Endothelial cell of umbilical vein (primary cell): ENCODE measurements at regions not wholly inside any gene's neighbourhood (a gene's known extent, or its start where the extent isn't known, plus 50 kb on each side); places are given as distances from the start of the nearest gene placed in this dataset.
"Not testable (repeated sequence)": the region's sequence is repeated elsewhere in the genome, so short reads cannot be mapped to it uniquely, and the experiment has no call there.

Experiments
- BruUV-seq: library from RNA; stranded (reverse); fragments of 400-500 nt; replicated peaks from 2 replicates; lab custom pipeline; 2021; lab: Mats Ljungman, UMichigan
- CTCF ChIA-PET: fragments of 300-600, 350-600 bp; sonication (Branson Sonifier 250); formaldehyde crosslinking; loops from one replicate; lab custom pipeline; 2021; ENCODE audit warnings: antibody characterized with exemption, inconsistent platforms; lab: Charles Lee
- POLR2A ChIA-PET: fragments of 300-600, 350-600 bp; sonication (Branson Sonifier 250); formaldehyde crosslinking; loops from one replicate; lab custom pipeline; 2021; ENCODE audit warnings: antibody characterized with exemption, inconsistent platforms; lab: Charles Lee
- DNase-seq: peaks from one replicate; pipeline ENCODE4 v3.0.0-alpha.2; 2011; ENCODE audit warnings: low read depth, low spot score
- FAIRE-seq: peaks from 2 replicates; lab custom pipeline; 2011; peaks lifted over from hg19 to GRCh38; lab: Jason Lieb, UNC
- H2AFZ ChIP-seq: 2 replicates; pipeline ENCODE4 v1.6.0; 2012; ENCODE audit warnings: low read depth, low read length, control low read depth, inconsistent platforms
- H3K27ac ChIP-seq: 2 replicates; pipeline ENCODE4 v1.5.1; 2011; ENCODE audit warnings: low read depth, mild to moderate bottlenecking, control low read depth, low read length, moderate library complexity; ENCODE audit not compliant: insufficient read depth
- H3K27me3 ChIP-seq, 2 experiments: 2 replicates each; pipeline versions ENCODE4 v1.6.0 to v1.6.1; 2011; ENCODE audit warnings: low read length in 2 of 2, mixed read lengths in 1 of 2; ENCODE audit not compliant: control insufficient read depth in 2 of 2, insufficient read depth in 2 of 2
- H3K36me3 ChIP-seq, 2 experiments: 2 replicates in 1 of 2; 3 replicates in 1 of 2; pipeline ENCODE4 v1.5.1; 2011; ENCODE audit warnings: low read length in 2 of 2, mild to moderate bottlenecking in 1 of 2, moderate library complexity in 1 of 2; ENCODE audit not compliant: control insufficient read depth in 2 of 2, insufficient read depth in 2 of 2; ENCODE audit errors: extremely low read depth in 1 of 2
- H3K4me1 ChIP-seq: 3 replicates; pipeline ENCODE4 v1.5.1; 2011; ENCODE audit warnings: mild to moderate bottlenecking, low read length; ENCODE audit not compliant: control insufficient read depth, insufficient read depth; ENCODE audit errors: extremely low read depth
- H3K4me2 ChIP-seq: 2 replicates; pipeline ENCODE4 v1.6.1; 2011; ENCODE audit warnings: low read length, control low read depth, mixed read lengths; ENCODE audit not compliant: insufficient read depth
- H3K4me3 ChIP-seq, 3 experiments: fragments of 200-600 bp in 1 of 3; sonication (generic), shearing (Covaris generic) in 1 of 3; replicated peaks in 1 of 3; 2 replicates each; pipeline ENCODE4 v1.5.1; 2011 to 2016; ENCODE audit warnings: control low read depth in 3 of 3, low read length in 3 of 3, mild to moderate bottlenecking in 2 of 3, inconsistent platforms in 1 of 3, low read depth in 1 of 3, moderate library complexity in 1 of 3; ENCODE audit not compliant: insufficient read depth in 1 of 3
- H3K79me2 ChIP-seq: 2 replicates; pipeline ENCODE4 v1.6.0; 2012; ENCODE audit warnings: low read length, inconsistent platforms; ENCODE audit not compliant: control insufficient read depth, insufficient read depth
- H3K9ac ChIP-seq: replicated peaks from 2 replicates; pipeline ENCODE3; 2011; ENCODE audit warnings: low read length, control low read depth; ENCODE audit not compliant: insufficient read depth; ENCODE audit errors: extremely low read depth
- H3K9me1 ChIP-seq: replicated peaks from 3 replicates; pipeline ENCODE4 v1.6.0; 2011; ENCODE audit warnings: mild to moderate bottlenecking, low read length; ENCODE audit not compliant: control insufficient read depth, insufficient read depth; ENCODE audit errors: extremely low read depth
- H3K9me3 ChIP-seq: replicated peaks from 2 replicates; pipeline ENCODE4 v1.5.1; 2012; ENCODE audit warnings: low read length, inconsistent platforms; ENCODE audit not compliant: control insufficient read depth, insufficient read depth
- H4K20me1 ChIP-seq: replicated peaks from 2 replicates; pipeline ENCODE3; 2011; ENCODE audit warnings: mild to moderate bottlenecking, low read length; ENCODE audit not compliant: control insufficient read depth, insufficient read depth; ENCODE audit errors: extremely low read depth
- EZH2 ChIP-seq: IDR thresholded peaks from 2 replicates; pipeline ENCODE4 v1.6.1; 2012; ENCODE audit warnings: borderline replicate concordance, low read depth, mild to moderate bottlenecking, moderate library complexity, low read length, inconsistent platforms; ENCODE audit not compliant: severe bottlenecking
- FOS ChIP-seq: IDR thresholded peaks from 2 replicates; pipeline ENCODE4 v1.6.1; 2011; ENCODE audit warnings: mild to moderate bottlenecking, low read length, moderate library complexity, borderline replicate concordance; ENCODE audit not compliant: insufficient read depth
- GATA2 ChIP-seq: IDR thresholded peaks from 2 replicates; pipeline ENCODE4 v1.7.0; 2011; ENCODE audit warnings: low read depth, mild to moderate bottlenecking, moderate library complexity, mixed read lengths, low read length; ENCODE audit not compliant: insufficient read length, insufficient read depth
- JUN ChIP-seq: IDR thresholded peaks from 2 replicates; pipeline ENCODE4 v1.6.1; 2011; ENCODE audit warnings: borderline replicate concordance, low read depth; ENCODE audit not compliant: insufficient read length, insufficient read depth
- MYC ChIP-seq: IDR thresholded peaks from one replicate; pipeline ENCODE4 v1.6.1; 2011; ENCODE audit warnings: mild to moderate bottlenecking, low read depth, low read length
- POLR2A ChIP-seq: IDR thresholded peaks from 2 replicates; pipeline ENCODE4 v1.6.1; 2012; ENCODE audit warnings: low read depth, mild to moderate bottlenecking, control low read depth, low read length
- POLR2AphosphoS5 ChIP-seq: IDR thresholded peaks from 2 replicates; pipeline ENCODE4 v1.6.1; 2012; ENCODE audit warnings: low read depth, mild to moderate bottlenecking, control low read depth, low read length, moderate library complexity; ENCODE audit not compliant: insufficient read depth
- dilution Hi-C: fragments of 300-500 bp; cut with MboI; formaldehyde crosslinking; loops from one replicate; pipeline ENCODE4 v1.15.0; 2019; ENCODE audit warnings: low sequenced_read_pairs; ENCODE audit not compliant: extremely low pct_ligation_motif_present
- intact Hi-C: fragments of 100-400 bp; cut with micrococcal nuclease; formaldehyde crosslinking; loops from one replicate; pipeline ENCODE4 v1.10.0; 2022
- TF ChIP-seq, protein P1 (sequence below): IDR thresholded peaks from 2 replicates; pipeline ENCODE4 v1.6.1; 2011; ENCODE audit not compliant: insufficient read depth, insufficient read length
- TF ChIP-seq, protein P2 (sequence below), 2 donors: IDR thresholded peaks; 1 replicate in 1 of 2; 2 replicates in 1 of 2; pipeline ENCODE4 v1.5.1; 2011; ENCODE audit warnings: low read length in 2 of 2, mild to moderate bottlenecking in 2 of 2, moderate library complexity in 2 of 2, control low read depth in 1 of 2, inconsistent platforms in 1 of 2, low read depth in 1 of 2; ENCODE audit not compliant: insufficient read depth in 1 of 2; ENCODE audit errors: extremely low read depth in 1 of 2

DNA sequence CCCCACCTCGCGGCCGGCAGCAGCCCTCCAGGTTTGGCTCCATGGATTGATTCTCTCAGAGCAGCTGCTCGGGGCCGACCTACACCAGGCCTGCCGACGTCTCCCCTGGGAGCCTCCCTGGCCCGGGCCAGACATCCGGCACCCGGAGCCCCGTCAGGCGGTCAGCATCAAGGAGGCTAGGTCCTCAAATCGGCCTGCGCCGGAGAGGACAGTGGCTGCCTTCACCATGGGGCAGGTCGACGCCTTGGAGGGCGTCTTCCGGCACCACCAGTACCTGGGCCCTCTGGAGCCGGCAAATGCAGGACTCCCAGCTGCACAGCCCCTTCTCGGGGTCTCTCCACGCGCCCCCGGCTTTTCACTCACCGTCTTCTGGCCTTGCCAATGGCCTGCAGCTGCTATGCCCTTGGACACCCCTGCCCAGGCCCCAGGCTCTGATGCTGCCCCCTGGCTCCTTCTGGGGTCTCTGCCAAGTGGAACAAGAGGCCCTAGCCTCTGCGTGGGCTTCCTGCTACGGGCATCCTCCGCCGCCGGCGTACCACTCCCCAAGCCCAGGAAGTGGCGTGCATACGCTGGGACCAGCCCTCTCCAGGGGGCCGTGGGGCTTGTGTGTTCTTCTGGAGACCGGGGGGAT lies 341.8 kb downstream of the MAGEB5 start:
- H3K36me3 ChIP-seq: no peaks in the 10 kb centered on the region
- H3K9me3 ChIP-seq: no peaks in the 10 kb centered on the region
- no peaks in the 10 kb centered on the region for H4K20me1 ChIP-seq
- no peak for DNase-seq
- CTCF ChIA-PET: no interaction called here
- H3K27ac ChIP-seq: no peak overlapping the region
- H3K27me3 ChIP-seq: no peaks in the 10 kb centered on the region
- TF ChIP-seq, protein P1, sequence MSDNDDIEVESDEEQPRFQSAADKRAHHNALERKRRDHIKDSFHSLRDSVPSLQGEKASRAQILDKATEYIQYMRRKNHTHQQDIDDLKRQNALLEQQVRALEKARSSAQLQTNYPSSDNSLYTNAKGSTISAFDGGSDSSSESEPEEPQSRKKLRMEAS: no peak
- TF ChIP-seq, protein P2, sequence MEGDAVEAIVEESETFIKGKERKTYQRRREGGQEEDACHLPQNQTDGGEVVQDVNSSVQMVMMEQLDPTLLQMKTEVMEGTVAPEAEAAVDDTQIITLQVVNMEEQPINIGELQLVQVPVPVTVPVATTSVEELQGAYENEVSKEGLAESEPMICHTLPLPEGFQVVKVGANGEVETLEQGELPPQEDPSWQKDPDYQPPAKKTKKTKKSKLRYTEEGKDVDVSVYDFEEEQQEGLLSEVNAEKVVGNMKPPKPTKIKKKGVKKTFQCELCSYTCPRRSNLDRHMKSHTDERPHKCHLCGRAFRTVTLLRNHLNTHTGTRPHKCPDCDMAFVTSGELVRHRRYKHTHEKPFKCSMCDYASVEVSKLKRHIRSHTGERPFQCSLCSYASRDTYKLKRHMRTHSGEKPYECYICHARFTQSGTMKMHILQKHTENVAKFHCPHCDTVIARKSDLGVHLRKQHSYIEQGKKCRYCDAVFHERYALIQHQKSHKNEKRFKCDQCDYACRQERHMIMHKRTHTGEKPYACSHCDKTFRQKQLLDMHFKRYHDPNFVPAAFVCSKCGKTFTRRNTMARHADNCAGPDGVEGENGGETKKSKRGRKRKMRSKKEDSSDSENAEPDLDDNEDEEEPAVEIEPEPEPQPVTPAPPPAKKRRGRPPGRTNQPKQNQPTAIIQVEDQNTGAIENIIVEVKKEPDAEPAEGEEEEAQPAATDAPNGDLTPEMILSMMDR (IDR thresholded peaks at IDR 0.05; ENCODE audit: extremely low read depth in 1 of 2, insufficient read depth in 1 of 2, low read depth in 1 of 2, low read length in 2 of 2): no peak
- TF ChIP-seq JUN (no peak), MYC (no peak), POLR2A (no peak), FOS (no peak), POLR2AphosphoS5 (no peak), EZH2 (no peak), GATA2 (no peak)
- no peaks in the 10 kb centered on the region for H3K9me1 ChIP-seq
- H2AFZ ChIP-seq: no peak overlapping the region
- no TSS peak for BruUV-seq
- H3K4me2 ChIP-seq: no peak overlapping the region
- no peak overlapping the region for H3K9ac ChIP-seq
- no peak overlapping the region for H3K4me3 ChIP-seq
- no peak for FAIRE-seq
- no peaks in the 10 kb centered on the region for H3K79me2 ChIP-seq
- no peaks in the 10 kb centered on the region for H3K4me1 ChIP-seq
- POLR2A ChIA-PET: no interaction called here
- intact Hi-C loops (no loop called here), dilution Hi-C loops (no loop called here)

- dilution Hi-C loops: not testable (repeated sequence)
Observed at GRCh38 chrX:26525768-26526167, 309.8 kb downstream of the MAGEB5 start.

More at GRCh38 chrX:26525768-26526167, 309.8 kb downstream of the MAGEB5 start:
- H3K27me3 ChIP-seq, H3K36me3 ChIP-seq, H3K9me1 ChIP-seq, H2AFZ ChIP-seq, H3K9ac ChIP-seq, POLR2A ChIA-PET, BruUV-seq, FAIRE-seq, H3K9me3 ChIP-seq, H4K20me1 ChIP-seq, H3K4me3 ChIP-seq, intact Hi-C loops, H3K27ac ChIP-seq, DNase-seq, H3K4me1 ChIP-seq, CTCF ChIA-PET, H3K79me2 ChIP-seq, H3K4me2 ChIP-seq: not testable (repeated sequence)
